Central memory CD4-positive, alpha-beta T cell (primary cell): ENCODE measurements at regions not wholly inside any gene's neighbourhood (a gene's known extent, or its start where the extent isn't known, plus 50 kb on each side); places are given as distances from the start of the nearest gene placed in this dataset.

Experiments used
- DNase-seq: peaks from one replicate; pipeline ENCODE4 v3.0.0; 2022

DNA sequence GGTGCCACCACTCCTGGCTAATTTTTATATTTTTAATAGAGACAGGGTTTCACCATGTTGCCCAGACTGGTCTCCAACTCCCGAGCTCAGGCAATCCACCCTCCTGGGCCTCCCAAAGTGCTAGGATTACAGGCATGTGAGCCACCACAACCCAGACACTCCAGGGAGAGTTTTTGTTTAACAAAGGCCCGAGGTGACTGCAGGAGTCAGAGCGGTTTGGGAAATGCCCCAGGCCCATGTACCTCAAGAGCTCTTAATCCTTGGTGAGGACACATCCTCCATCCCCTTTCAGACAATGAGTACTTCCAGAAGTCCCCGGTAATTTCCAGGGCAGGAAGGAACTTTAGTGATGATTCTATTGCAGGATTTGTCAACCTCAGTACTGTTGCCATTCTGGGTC is 176.0 kb downstream of the ESRRB start:
- DNase-seq: no peak

DNA sequence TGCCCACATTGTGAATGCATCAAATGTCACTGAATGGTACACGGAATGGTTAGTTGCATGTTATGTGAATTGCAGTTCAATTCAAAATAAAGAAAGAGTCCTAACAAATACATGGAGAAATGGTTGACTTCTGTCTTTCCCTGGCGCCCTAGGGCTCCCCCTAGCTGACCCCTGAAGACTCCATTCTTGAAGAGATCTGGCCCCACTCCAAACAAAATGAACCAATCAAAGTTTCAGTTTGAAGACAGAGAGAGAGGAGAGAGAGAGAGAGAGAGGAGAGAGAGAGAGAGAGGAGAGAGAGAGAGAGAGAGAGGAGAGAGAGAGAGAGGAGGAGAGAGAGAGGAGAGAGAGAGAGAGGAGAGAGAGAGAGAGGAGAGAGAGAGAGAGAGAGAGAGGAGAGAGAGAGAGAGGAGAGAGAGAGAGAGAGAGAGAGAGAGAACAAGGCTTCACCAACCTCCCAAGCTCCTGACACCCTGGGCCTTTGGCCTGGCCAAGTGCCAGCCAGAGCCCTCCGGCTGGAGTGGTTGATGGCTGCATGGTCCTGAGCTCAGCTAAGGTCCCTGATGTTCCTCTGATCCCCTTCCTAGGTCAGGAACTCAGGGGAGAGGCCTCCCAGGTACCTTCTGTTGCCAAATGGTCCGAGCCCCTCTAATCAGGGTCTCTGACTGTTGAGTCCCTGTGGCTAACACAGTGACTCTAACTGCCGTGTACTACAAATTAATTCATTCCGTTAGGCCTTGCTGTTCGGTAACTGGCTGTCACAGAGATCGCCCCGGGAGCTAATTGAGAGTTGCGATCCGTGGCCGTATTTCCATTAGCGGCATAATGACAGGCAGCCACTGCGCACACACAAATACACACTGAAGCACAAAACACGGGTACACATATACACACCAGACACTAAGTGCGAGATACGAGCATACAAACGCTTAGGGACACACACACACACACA is 188.8 kb downstream of the ESRRB start:
- DNase-seq: no peak

DNA sequence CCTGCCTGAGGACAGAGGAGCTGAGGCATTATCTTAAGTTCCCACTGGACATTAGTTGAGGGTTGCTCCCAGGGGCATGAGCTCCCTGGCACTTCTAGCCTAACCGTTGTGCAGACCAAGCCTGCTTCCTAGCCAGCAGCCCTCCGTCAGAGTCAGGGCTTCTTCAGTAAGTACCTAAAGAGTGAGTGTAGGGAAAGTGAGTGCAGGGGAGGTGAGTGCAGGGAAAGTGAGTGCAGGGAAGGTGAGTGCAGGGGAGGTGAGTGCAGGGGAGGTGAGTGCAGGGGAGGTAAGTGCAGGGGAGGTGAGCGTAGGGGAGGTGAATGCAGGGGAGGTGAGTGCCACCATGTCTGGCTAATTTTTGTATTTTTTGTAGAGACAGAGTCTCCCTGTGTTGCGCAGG is 190.5 kb downstream of the ESRRB start:
- DNase-seq: no peak

DNA sequence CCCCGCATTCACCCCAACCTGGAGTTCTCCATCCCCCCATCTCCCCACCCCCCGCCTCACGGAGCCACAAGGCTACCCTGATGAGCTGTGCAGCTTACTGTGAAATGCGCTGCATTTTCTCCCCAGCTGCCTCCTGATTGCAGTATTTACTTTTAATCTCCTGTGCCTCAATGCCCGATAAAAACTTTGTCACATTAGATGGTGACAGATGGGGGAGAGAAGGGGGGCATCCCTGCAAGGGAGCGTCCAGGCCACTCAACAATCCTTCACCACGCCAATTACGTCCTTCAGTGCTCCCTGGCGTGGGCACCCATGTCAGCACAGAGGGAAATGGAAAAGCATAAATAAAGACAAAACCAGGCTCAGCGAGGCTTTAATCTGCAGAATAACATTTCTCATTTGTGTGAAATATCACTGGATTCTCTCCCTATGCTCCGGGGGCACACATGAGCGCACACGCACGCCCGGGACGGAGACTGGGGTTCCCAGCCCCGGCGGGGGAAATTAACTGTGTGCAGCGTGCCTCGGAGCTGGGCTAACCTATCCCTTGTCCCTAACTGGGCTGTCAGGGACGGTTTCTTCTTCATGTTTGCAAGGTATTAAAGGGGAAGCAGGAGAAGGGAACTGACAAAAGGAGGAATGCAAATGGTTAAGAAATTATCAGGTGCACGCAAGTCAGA is 186.7 kb upstream of the VASH1 start:
- DNase-seq: no peak

DNA sequence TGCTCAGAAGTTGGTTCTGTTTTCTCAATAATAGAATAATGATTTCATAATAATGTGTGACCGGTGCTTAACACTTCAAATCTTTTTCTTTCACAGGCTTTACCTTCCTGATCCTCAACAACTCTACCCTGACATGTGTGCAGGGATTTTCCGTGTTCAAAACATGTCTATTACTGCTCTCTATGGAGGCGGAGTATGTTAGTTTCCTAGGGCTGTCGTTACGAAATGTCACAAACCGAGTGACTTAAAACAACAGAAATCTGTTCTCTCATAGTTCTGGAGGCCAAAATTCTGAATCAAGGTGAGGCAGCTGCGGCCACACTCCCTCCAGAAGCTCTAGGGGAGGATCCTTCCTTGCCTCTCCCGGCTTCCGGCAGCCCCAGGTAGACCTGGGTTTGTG is 186.2 kb upstream of the VASH1 start:
- DNase-seq: no peak

DNA sequence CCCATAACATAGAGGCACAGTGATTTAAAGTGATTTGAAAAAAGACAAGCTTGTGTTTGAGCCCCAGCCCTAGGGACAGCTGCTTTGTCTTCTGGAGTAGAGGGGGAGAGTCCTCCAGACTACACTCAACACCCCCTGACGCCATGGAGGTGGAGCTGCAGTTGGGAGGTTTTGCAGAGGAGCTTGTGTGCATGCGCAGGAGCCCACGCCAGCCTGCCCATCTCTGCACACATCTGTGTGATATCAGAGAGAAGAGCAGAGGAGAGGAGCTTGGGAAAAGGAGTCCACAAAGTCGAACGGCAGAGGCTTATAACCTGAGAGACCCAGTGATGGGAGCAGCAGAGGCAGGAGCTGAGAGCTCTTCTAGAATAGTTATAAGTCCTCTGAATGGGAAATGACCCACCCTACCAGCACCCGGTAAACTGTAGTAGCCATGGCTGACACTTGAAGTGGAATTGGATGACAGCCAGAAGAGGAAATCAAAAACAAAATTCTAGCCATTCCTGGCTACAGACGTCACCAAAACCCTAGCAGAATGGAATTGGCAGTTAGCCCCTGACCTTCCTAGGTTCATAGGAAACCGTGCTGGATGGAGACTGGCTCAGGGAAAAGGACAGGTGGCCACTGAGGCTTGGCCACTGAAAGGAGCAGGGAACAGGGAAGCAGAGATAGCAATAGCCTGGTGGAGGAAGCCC is 185.1 kb upstream of the VASH1 start:
- no peak for DNase-seq

DNA sequence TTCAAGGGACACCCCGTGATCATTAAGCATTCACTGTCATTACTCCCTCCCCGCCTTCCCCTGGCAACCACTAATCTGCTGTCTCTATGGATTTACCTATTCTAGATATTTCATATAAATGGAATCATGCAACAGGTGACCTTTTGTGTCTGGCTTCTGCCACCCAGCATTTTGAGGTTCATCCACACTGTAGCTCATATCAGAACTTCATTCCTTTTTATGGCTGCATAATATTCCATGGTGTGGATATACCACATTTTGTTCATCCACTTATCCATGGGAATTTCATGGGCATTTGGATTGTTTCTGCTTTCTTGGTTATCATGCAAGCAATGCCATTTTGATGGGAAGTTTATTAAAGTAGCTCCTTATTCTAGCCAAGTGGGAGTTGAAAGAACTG is 184.2 kb upstream of the VASH1 start:
- DNase-seq: no peak

DNA sequence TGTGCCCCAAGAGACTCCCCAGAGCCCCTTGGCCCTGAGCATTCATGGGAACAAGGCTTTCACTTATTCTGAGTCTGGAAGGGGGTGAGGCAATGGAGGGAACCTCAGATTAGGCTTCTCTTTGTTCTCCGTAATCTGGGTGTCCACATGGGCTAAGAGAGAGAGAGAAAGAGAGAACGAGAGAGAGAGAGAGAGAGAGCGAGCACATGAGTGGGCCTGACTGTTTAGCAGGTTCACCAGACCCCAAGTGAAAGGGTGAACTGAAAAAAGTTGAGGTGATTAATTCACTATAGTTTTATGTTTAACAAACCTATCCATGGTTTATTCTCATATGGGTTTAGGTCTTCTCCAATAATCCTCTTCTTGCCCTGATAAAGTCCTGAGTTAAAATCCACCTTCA is 183.4 kb upstream of the VASH1 start:
- DNase-seq: no peak

DNA sequence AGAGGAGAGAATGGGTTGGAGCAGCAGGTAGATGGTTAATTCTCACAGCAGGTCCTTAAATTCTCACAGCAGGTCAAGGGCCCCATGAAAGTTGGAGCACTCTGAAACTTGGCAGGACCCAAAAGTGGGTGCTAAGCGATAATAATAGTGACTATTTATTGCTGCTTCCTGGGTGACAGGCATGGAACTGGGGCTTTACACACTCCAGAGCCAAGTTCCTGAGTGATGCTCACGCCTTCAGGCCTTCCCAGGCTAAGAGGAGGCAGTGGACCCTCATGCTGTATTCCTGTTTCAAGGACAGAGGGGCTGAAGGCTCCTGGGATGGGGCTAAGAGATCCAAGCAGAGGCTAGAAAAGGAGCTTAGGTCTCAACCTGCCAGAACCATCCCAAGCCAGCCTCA is 180.9 kb upstream of the VASH1 start:
- no peak for DNase-seq

DNA sequence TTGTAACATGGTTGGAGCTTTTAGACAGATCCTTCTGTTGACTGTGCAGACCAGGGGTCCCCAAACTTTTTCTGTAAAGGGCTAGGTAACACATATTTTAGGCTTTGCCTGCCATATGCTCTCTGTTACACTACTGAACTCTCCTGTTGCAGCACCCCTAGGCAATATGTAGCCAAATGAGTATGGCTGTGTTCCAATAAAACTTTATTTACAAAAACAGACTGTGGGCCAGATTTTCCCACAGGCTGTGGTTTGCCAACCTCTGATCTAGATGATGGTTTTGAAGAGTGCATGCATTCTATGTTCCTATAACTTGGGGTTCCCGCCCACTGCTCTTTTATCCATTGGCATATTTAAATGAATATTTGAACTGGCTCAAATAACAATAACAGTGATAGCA is 180.3 kb upstream of the VASH1 start:
- DNase-seq: no peak

DNA sequence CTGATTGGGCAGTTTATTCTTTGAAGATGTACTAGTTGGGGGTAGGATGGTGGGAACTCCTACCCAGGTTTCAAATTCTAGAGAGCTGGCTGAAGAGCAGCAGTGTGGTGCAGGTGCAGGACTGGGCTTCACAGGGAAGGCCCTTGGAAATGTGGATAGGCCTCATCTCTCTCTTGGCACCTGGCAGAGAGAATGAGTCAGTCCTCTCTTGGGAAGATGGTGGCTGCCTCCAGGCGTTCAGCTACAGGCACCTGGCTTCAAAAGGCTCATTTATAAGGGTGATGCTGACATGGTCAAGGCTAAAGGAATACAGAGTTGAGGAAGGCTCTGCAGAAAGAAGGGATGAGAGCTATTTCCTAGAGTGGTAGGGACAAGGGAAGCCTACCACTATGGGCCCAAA is 179.7 kb upstream of the VASH1 start:
- no peak for DNase-seq

DNA sequence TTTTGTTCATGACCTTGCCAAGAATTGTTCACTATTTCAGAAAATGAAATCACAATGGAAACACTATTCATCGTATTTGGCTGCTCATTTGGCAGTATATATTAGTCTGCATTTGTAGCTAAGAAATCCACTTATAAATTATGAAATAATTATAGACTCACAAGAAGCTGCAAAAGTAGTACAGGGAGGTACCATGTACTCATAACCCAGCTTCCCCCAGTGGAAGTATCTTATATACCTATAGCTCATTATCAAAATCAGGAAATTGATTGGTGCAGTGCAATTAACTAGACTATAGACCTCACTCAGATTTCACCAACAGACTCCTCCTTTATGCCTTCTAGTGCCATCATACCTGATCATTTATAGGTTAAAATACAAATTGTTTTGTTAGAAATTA is 178.8 kb upstream of the VASH1 start:
- no peak for DNase-seq

DNA sequence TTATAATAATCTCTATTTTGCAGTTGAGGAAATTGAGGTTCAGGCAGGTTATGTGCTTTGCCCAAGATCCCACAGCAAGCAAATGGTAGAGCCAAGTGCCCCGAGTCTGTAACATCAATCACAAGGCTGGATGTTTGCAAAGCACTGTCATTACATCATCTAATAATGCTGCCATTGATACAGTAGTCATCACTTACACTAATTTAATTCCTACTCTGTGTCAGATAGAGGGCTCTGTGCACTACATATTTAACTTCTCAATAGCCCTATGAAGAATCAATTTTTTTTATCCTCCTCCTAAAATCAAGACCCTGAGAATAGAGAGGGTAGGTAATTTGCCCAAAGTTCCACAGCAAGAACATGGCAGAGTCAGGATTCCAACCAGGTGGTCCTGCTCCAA is 178.1 kb upstream of the VASH1 start:
- no peak for DNase-seq

DNA sequence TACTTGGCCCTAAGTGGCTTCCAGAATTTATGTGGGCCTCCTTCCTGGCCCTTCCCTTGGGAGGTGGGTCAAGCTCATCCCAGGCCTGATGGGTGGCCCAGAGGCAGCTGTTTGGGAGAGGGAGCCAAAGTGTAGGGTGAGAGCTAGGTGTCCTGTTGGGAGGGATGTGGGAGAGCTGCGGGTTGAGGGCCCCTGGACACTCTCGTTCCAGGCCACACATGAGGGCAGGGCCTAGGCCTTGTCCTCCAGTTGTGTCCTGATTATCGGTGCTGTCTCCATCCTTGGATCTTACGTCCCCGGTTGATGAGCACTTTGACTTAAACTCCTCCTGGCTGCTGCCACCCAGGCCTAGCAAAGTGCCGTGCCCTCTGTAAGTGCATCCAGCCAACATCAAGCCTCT is 177.5 kb upstream of the VASH1 start:
- DNase-seq: no peak

DNA sequence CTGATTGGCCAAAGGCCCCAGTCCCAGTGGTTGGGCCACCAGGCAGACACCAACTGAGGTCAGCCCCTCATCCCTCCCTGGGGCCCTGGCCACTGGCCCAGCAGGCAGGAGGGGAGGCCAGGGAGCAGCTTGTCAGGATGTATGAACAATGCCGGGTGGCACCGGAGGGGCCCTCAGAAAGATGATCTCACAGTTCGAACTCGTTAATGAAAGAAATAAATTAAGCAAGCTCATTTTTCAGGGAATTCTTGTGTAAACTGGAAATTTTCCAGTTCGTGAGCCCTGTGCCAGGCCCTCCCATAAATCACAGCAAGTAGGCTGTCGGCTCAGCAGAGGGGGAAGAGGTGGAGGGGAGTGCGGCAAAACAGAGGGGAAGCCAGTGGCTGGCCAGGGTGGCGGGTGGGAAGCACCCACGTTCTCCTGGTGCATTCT is 177.0 kb upstream of the VASH1 start:
- DNase-seq: no peak

DNA sequence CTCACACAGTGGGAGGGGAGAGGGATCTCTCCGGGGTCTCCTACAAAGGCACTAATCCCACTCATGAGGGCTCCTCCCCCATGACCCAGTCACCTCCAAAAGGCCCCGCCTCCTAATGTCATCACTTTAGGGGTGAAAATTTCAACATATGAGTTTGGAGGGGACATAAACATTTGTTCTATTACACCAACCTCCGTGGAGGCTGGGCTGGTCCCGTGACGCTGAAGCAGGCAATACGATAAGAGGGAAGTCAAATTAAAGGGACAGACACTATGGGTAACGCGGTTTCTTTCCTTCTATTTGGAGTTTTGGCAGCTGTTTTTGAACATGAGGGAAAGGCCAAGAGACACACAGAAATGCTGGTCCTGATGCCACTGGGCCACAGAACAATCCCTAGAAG is 175.7 kb upstream of the VASH1 start:
- DNase-seq: no peak

DNA sequence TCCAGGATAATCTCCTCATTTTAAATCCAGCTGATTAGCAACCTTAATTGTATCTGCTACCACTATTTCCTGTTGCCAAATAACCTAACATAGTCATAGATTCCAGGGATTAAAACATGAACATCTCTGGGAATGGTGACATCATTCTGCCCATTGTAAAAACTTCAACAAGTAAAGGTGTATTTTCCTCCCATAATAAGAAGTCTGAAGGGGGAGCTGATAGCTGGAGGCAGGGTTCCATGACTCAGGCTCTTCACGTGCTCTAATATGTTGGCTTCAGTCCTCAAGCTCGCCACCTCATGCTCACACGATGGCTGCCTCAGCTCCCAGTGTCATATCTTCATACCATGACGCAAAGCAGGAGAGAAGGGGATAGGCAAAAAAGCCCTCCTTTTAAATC is 172.0 kb upstream of the VASH1 start:
- DNase-seq: no peak

DNA sequence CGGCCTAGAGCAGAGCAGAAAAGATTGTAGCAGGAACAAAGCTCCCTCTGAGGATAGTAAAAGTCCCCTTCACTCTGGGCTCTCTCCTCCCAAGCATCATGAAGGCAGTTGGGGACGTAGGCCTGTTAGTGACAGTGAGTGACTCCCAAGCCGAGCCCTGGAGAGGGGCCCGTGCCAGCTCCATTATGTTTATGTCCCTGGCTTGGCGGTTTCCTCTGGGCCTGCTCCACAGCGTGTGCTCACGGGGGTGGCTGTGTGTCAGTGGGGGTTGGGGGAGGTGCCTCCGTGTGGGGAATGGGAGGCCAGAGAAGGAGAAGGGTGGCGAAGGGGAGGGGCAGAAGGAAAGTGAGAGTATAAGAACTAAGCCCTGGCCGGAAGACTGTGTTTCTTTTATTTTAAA is 170.0 kb upstream of the VASH1 start:
- DNase-seq: no peak

DNA sequence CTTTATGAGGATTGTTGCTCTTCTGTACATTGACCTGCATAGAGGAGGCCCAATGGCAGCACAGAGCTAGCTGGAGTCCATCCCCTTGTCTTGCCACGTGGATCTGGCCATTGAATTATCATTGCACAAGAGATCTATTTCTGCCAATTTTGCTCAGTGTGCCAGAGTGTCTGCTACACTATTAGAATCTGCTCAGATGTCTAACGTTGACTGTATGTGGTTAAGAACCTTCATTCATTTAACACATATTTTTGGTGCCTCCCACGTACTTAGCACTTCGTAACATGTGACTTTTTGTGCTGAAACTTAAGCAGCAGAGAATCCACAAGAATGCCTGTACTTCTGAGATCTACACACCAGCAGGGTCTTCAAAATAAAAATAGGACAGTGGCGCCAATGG is 166.0 kb upstream of the VASH1 start:
- DNase-seq: no peak

DNA sequence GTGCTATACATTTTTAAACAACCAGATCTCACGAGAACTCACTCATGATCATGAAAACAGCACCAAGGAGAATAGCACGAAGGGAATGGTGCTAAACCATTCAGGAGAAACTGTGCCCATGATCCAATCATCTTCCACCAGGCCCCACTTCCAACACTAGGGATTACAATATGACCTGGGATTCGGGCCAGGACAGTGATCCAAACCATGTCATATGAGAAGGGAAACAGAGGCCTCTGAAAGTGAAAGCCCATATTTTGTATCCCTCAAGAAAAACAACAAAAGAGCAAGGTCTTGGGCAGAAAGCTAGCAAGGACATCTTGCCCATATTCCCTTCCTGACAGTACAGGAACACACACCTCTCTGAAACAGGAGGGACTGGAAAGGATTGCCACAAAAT is 163.9 kb upstream of the VASH1 start:
- DNase-seq: no peak

DNA sequence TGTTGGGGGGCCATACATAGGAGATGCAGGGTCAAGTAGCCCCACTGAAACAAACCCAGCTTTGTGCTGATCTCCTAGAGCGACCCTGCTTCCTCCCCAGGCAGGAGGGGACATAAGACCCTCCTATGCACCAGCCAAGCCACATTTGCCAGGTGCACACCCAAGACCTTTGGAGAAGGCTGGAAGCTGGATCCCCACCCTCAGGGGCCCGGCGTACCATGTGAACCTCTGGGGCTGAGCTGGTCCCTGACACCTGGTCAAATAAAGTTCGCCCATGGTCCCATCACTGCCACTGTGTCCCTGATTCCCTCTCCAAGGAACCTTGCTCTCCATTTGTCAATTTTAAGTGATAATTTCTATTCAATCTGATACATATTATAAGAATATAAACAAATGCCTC is 162.1 kb upstream of the VASH1 start:
- no peak for DNase-seq

DNA sequence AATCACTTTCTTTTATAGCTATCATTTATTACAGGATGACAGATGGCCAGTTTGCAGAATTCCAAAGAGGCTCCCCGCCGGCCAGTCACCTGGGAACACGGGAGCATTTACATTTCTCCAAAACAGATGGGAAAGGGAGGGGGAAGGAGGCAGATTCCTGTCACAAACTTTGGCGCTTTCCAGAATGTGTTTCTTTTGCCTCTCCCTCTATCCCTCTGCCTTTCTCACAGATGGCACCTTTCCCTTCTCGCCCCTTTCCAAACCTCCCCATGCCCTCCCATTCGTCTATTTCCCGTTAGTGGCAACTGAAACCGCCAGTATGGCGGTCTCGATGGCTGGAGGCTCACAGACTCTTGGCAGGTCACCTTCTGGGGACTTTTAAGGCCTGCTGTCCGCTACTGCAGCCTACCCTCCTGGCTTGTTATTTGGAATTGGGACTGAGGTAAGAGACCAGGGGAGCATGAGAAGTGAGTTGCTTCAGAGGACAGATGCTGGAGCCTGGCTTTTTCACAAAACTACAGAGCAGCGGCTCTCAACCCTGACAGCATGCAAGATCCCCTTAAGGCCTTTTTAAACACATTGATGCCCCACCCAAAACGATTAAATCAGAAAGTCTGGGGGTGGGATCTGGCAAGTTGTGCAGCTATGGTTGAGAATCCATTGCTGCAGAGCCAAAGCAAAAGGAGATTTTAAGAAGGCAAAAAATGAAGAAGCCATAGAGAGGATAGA is 161.5 kb upstream of the VASH1 start:
- no peak for DNase-seq

DNA sequence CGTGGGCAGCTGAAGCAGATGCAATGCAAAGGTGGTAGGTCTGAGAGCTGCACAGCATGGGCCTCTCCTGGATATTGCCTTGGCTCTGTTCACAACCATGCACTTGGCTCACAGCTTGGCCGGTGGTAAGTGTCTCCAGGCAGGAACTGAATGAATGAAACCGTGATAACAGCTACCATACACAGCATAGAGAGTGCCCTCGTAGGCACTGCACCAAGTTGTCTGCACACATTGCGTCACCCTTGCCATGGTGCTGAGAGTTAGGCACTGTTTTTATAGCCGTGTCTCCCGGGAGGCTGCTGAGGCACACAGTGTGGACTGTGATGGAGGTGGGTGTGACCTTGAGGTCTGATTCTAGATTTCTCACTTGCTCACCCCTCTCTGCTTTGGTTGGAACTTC is 157.6 kb upstream of the VASH1 start:
- no peak for DNase-seq
